B cell (primary cell): ENCODE measurements at regions not wholly inside any gene's neighbourhood (a gene's known extent, or its start where the extent isn't known, plus 50 kb on each side); places are given as distances from the start of the nearest gene placed in this dataset.

Experiments
- ATAC-seq: fragments of 200-7000 bp; cut with Tn5 transposase; one replicate; pipeline ENCODE4 v1.10.0; 2021; ENCODE audit warnings: low read depth, mild to moderate bottlenecking, moderate number of reproducible peaks, moderate library complexity
- CTCF ChIA-PET: fragments of 350-600 bp; sonication (Branson Sonifier 250); formaldehyde crosslinking; loops from one replicate; lab custom pipeline; 2021; ENCODE audit warnings: antibody characterized with exemption, inconsistent platforms; lab: Charles Lee
- POLR2A ChIA-PET: fragments of 350-600 bp; sonication (Branson Sonifier 250); formaldehyde crosslinking; loops from one replicate; lab custom pipeline; 2021; ENCODE audit warnings: antibody characterized with exemption; lab: Charles Lee
- DNase-seq: peaks from one replicate; pipeline ENCODE4 v3.0.0; 2013
- H2AFZ ChIP-seq: 2 replicates; pipeline ENCODE4 v1.6.1; 2012; ENCODE audit warnings: mild to moderate bottlenecking, low read depth, low read length; ENCODE audit not compliant: insufficient read depth, poor library complexity, severe bottlenecking
- H3K27ac ChIP-seq, 2 donors: 1 replicate in 1 of 2; 2 replicates in 1 of 2; pipeline ENCODE4 v1.5.1; 2012 to 2013; ENCODE audit warnings: low read length in 2 of 2, mild to moderate bottlenecking in 2 of 2, moderate library complexity in 1 of 2
- H3K27me3 ChIP-seq, 4 experiments: fragments of 200-600 bp in 1 of 4; sonication (generic) in 1 of 4; replicated peaks in 1 of 4; 1 replicate in 2 of 4; 2 replicates in 2 of 4; pipeline versions ENCODE4 v1.6.1 to v1.7.0; 2013 to 2016; ENCODE audit warnings: low read length in 3 of 4, mild to moderate bottlenecking in 2 of 4, mixed read lengths in 1 of 4, moderate library complexity in 1 of 4; ENCODE audit not compliant: insufficient read depth in 4 of 4, control insufficient read depth in 3 of 4; ENCODE audit errors: control extremely low read depth in 1 of 4
- H3K36me3 ChIP-seq, 2 experiments: replicated peaks in 1 of 2; 1 replicate in 1 of 2; 2 replicates in 1 of 2; pipeline versions ENCODE4 v1.6.1 to v1.7.1; 2013; ENCODE audit warnings: low read length in 1 of 2; ENCODE audit not compliant: insufficient read depth in 2 of 2, control insufficient read depth in 1 of 2; ENCODE audit errors: control extremely low read depth in 1 of 2, extremely low read depth in 1 of 2
- H3K4me1 ChIP-seq, 2 donors: fragments of 200-600 bp in 1 of 2; sonication (generic) in 1 of 2; 1 replicate in 1 of 2; 2 replicates in 1 of 2; pipeline versions ENCODE4 v1.5.1 to v1.6.1; 2013 to 2017; ENCODE audit warnings: low read length in 2 of 2; ENCODE audit not compliant: control insufficient read depth in 2 of 2, insufficient read depth in 2 of 2
- H3K4me2 ChIP-seq: replicated peaks from 2 replicates; pipeline ENCODE3; 2012; ENCODE audit warnings: mild to moderate bottlenecking, low read depth, low read length; ENCODE audit not compliant: poor library complexity, severe bottlenecking
- H3K4me3 ChIP-seq, 5 experiments: fragments of 200-600 bp in 1 of 5; sonication (generic) in 1 of 5; 1 replicate in 3 of 5; 2 replicates in 2 of 5; pipeline versions ENCODE4 v1.5.1 to v1.7.0; 2011 to 2016; ENCODE audit warnings: low read length in 4 of 5, mild to moderate bottlenecking in 4 of 5, low read depth in 2 of 5, control low read depth in 1 of 5, moderate library complexity in 1 of 5; ENCODE audit not compliant: insufficient read depth in 1 of 5; ENCODE audit errors: control extremely low read depth in 1 of 5, extremely low read depth in 1 of 5
- H3K79me2 ChIP-seq: fragments of 200-600 bp; sonication (generic); one replicate; pipeline ENCODE4 v1.6.0; 2016; ENCODE audit warnings: low read length; ENCODE audit not compliant: control insufficient read depth, insufficient read depth
- H3K9ac ChIP-seq: fragments of 200-600 bp; sonication (generic); 2 replicates; pipeline ENCODE4 v1.6.1; 2017; ENCODE audit warnings: mild to moderate bottlenecking, low read length, moderate library complexity
- H3K9me3 ChIP-seq, 3 donors: one replicate each; pipeline versions ENCODE4 v1.6.1 to v1.7.1; 2013; ENCODE audit warnings: low read length in 2 of 3; ENCODE audit not compliant: control insufficient read depth in 2 of 3, insufficient read depth in 1 of 3; ENCODE audit errors: control extremely low read depth in 1 of 3
- H4K20me1 ChIP-seq: 2 replicates; pipeline ENCODE4 v1.6.0; 2012; ENCODE audit warnings: mild to moderate bottlenecking, low read length; ENCODE audit not compliant: insufficient read depth, control insufficient read depth, poor library complexity, severe bottlenecking
- H3K27ac Mint-ChIP-seq: one replicate; pipeline ENCODE4 v1.8.0; 2021; ENCODE audit warnings: mixed read lengths
- H3K27me3 Mint-ChIP-seq: one replicate; pipeline ENCODE4 v1.8.0; 2021; ENCODE audit warnings: mixed read lengths
- H3K4me1 Mint-ChIP-seq: one replicate; pipeline ENCODE4 v1.8.0; 2021; ENCODE audit warnings: mixed read lengths
- H3K4me3 Mint-ChIP-seq: one replicate; pipeline ENCODE4 v1.8.0; 2021; ENCODE audit warnings: mixed read lengths
- H3K9me3 Mint-ChIP-seq: one replicate; pipeline ENCODE4 v1.8.0; 2022; ENCODE audit warnings: mixed read lengths; ENCODE audit not compliant: insufficient read depth
- CTCF ChIP-seq: fragments of 200-600 bp; IDR thresholded peaks from one replicate; pipeline ENCODE4 v1.8.0; 2022; ENCODE audit warnings: antibody characterized with exemption, mild to moderate bottlenecking
- EZH2 ChIP-seq: IDR thresholded peaks from 2 replicates; pipeline ENCODE4 v1.6.1; 2012; ENCODE audit warnings: borderline replicate concordance, low read depth, mild to moderate bottlenecking, moderate library complexity, low read length; ENCODE audit not compliant: insufficient read depth, poor library complexity, severe bottlenecking
- WGBS: methylation state at CpG from one replicate; pipeline ENCODE4 v1.1.5; 2013; ENCODE audit warnings: missing lambda C conversion rate; ENCODE audit not compliant: insufficient coverage; 5-methylcytosine and 5-hydroxymethylcytosine counted together
- intact Hi-C: fragments of 100-400 bp; cut with micrococcal nuclease; formaldehyde crosslinking; loops from one replicate; pipeline ENCODE4 v1.10.0; 2022

GRCh38 chr16:52229471-52229870 lies 317.5 kb downstream of the TOX3 start:
- H3K4me1 ChIP-seq, result no peaks in the 10 kb centered on the region
- H3K79me2 ChIP-seq, result no peaks in the 10 kb centered on the region
- ChIA-PET CTCF (no interaction called here), POLR2A (no interaction called here)
- DNase-seq (no peak), ATAC-seq (no peak)
- no peaks in the 10 kb centered on the region for H4K20me1 ChIP-seq
- intact Hi-C loops, result no loop called here
- no peaks in the 10 kb centered on the region for H3K9me3 Mint-ChIP-seq
- H3K4me3 ChIP-seq, result no peak overlapping the region
- H3K4me1 Mint-ChIP-seq, result no peaks in the 10 kb centered on the region
- H3K27ac ChIP-seq, result no peak overlapping the region
- no peak for TF ChIP-seq CTCF
- TF ChIP-seq EZH2, result no peak
- H3K27ac Mint-ChIP-seq, result no peak overlapping the region
- H3K36me3 ChIP-seq, result no peaks in the 10 kb centered on the region
- H3K27me3 Mint-ChIP-seq, result no peaks in the 10 kb centered on the region
- H3K27me3 ChIP-seq, result no peaks in the 10 kb centered on the region
- H3K9ac ChIP-seq, result no peak overlapping the region
- H2AFZ ChIP-seq, result no peak overlapping the region
- H3K9me3 ChIP-seq, result no peaks in the 10 kb centered on the region
- WGBS, result 100% methylated on average over 2 of the region's 3 CpGs
- no peak overlapping the region for H3K4me3 Mint-ChIP-seq
- H3K4me2 ChIP-seq, result no peak overlapping the region

GRCh38 chr16:52227851-52228250 lies 319.1 kb downstream of the TOX3 start:
- Histone ChIP-seq H3K4me3 (no peak overlapping the region), H3K9me3 (no peaks in the 10 kb centered on the region), H4K20me1 (no peaks in the 10 kb centered on the region), H3K4me2 (no peak overlapping the region), H3K27ac (no peak overlapping the region), H3K9ac (no peak overlapping the region), H3K27me3 (no peaks in the 10 kb centered on the region), H2AFZ (no peak overlapping the region), H3K36me3 (no peaks in the 10 kb centered on the region), H3K79me2 (no peaks in the 10 kb centered on the region), H3K4me1 (no peaks in the 10 kb centered on the region)
- H3K27ac Mint-ChIP-seq, result no peak overlapping the region
- H3K27me3 Mint-ChIP-seq, result no peaks in the 10 kb centered on the region
- ChIA-PET CTCF (no interaction called here), POLR2A (no interaction called here)
- DNase-seq, result no peak
- H3K4me1 Mint-ChIP-seq, result no peaks in the 10 kb centered on the region
- TF ChIP-seq CTCF (no peak), EZH2 (no peak)
- no peaks in the 10 kb centered on the region for H3K9me3 Mint-ChIP-seq
- no peak for ATAC-seq
- WGBS, result no CpG with 5 or more reads among the region's 3 CpGs
- intact Hi-C loops, result no loop called here
- H3K4me3 Mint-ChIP-seq, result no peak overlapping the region
